GM12875 (cell line): ENCODE measurements at regions not wholly inside any gene's neighbourhood (a gene's known extent, or its start where the extent isn't known, plus 50 kb on each side); places are given as distances from the start of the nearest gene placed in this dataset.

ENCODE experiments used
- H3K4me3 ChIP-seq: one replicate; pipeline ENCODE4 v1.5.1; 2011; ENCODE audit warnings: low read depth, low read length, control low read depth
- TF ChIP-seq, protein P1 (sequence below): IDR thresholded peaks from 2 replicates; pipeline ENCODE4 v1.5.1; 2011; ENCODE audit warnings: low read depth, mild to moderate bottlenecking, control low read depth, inconsistent platforms, low read length, moderate library complexity, borderline replicate concordance; ENCODE audit not compliant: insufficient read depth

DNA sequence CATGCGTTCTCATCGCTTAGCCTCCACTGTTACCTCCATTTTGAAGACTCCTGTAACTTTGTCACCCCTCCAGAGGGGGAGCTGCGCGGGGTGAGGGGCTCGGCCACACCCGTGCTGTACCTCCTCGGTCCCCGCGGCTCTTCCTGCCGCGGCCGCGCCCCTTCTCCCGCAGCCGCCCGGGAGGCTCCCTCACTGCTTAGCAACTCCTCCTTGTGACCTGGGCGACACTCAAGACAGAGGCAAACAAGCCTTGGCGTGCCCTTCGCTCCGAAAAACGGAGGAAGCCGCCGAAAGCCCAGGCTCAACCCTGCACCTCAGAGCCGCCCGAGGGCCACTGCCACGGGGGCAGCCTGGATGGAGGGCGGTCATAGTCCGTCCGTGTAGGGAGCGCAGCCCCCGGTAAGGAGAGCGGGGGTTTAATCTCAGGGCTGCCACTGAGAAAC lies 494.3 kb downstream of the FOXO1 start:
- TF ChIP-seq, protein P1, sequence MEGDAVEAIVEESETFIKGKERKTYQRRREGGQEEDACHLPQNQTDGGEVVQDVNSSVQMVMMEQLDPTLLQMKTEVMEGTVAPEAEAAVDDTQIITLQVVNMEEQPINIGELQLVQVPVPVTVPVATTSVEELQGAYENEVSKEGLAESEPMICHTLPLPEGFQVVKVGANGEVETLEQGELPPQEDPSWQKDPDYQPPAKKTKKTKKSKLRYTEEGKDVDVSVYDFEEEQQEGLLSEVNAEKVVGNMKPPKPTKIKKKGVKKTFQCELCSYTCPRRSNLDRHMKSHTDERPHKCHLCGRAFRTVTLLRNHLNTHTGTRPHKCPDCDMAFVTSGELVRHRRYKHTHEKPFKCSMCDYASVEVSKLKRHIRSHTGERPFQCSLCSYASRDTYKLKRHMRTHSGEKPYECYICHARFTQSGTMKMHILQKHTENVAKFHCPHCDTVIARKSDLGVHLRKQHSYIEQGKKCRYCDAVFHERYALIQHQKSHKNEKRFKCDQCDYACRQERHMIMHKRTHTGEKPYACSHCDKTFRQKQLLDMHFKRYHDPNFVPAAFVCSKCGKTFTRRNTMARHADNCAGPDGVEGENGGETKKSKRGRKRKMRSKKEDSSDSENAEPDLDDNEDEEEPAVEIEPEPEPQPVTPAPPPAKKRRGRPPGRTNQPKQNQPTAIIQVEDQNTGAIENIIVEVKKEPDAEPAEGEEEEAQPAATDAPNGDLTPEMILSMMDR: no peak

DNA sequence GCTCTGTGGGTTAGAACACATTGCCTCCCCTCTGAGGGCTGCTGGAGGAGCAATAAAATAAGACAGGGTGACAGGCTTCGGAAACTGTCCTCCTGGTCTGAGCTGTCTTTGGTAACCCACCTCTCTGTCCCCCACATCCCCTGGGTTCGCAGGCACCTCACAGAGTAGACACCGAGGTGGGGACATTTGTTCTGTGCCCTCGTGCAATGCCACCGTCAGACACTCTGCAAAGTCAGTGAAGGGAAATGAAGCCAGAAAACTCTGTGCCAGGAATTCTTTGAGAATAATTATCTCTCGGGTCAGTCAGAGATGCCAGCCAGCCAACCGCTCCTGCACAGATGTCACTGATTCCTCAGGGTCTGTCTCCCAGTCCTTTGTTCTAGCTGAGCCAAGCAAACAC lies 493.6 kb downstream of the FOXO1 start:
- TF ChIP-seq, protein P1: no peak

More for the DNA sequence above, 494.3 kb downstream of the FOXO1 start:
- H3K4me3 ChIP-seq: no peak overlapping the region

GRCh38 chr13:40175639-40176038 lies 490.8 kb downstream of the FOXO1 start:
- H3K4me3 ChIP-seq: no peak overlapping the region
- TF ChIP-seq, protein P1: no peak

More for the DNA sequence above, 493.6 kb downstream of the FOXO1 start:
- H3K4me3 ChIP-seq: no peak overlapping the region

DNA sequence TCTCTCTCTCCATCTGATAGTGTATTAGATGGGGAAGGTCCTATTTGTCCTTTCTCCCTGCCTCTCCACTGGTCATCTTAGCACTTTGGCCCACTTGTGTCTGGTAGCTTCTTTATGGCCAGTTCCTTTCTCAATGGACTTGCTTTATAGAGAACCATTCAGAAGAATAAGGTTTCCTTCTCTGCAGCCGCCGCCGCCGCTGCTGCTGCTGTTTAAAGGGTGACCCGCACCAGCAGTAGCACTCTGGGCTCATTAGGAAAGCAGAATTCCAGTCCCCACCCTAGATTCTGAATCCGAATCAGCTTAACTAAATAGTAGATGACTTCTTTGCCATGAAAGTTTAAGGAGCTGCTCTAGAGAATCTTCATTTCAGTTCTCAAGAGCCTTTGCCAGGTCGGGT lies 490.2 kb downstream of the FOXO1 start:
- H3K4me3 ChIP-seq: no peak overlapping the region
- TF ChIP-seq, protein P1: no peak

DNA sequence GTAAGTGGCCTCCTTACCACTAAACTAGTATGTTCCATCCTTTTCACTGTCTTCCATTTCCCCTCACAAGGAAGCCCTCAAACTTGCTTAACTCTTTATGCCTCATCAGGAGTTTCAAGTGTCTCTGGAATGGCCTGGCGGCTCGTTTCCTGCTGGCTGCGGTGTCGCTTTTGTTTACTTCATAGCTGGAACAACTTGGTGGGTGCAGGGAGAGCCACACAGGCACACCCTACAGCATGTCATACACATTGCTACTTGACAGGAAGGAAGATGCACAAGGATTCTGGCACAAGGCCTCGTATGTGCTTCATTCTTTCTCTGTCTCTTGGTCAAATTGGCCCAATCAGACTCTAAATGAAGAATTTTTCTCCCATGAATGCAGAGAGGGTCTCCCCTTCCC lies 488.3 kb downstream of the FOXO1 start:
- no peak overlapping the region for H3K4me3 ChIP-seq
- TF ChIP-seq, protein P1: no peak

- H3K4me3 ChIP-seq: no peak overlapping the region
- TF ChIP-seq, protein P1: no peak
Measured at GRCh38 chr13:40179445-40180281, 486.8 kb downstream of the FOXO1 start.

DNA sequence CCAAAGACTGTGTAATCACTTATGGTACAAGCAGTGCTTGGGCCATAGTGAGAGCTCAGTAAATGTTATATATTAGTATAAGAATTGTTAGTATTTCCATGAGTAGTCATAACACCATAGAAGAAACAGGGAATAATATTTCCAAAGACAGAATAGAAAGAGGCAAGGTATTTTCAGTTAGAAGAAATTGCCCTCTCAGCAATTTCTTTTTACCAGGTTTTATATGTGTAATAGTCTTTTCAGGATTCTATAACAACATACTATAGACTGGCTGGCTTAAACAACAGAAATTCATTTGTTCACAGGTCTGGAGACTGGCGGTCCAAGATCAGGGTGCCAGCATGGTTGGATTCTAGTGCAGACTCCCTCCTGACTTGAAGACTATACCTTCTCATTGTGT lies 485.7 kb downstream of the FOXO1 start:
- TF ChIP-seq, protein P1: no peak
- H3K4me3 ChIP-seq: no peak overlapping the region
